Testis (tissue), 2 donors: ENCODE measurements at regions not wholly inside any gene's neighbourhood (a gene's known extent, or its start where the extent isn't known, plus 50 kb on each side); places are given as distances from the start of the nearest gene placed in this dataset.

Source experiments
- DNase-seq: peaks from one replicate; pipeline ENCODE4 v3.0.0-alpha.2; 2019
- H3K27ac ChIP-seq, 2 donors: fragments of 200-600 bp; sonication (generic); one replicate each; pipeline ENCODE4 v1.5.1; 2019
- H3K27me3 ChIP-seq: fragments of 200-600 bp; sonication (generic); one replicate; pipeline ENCODE4 v1.5.1; 2019
- H3K36me3 ChIP-seq: fragments of 200-600 bp; sonication (generic); one replicate; pipeline ENCODE4 v1.5.1; 2017; ENCODE audit warnings: low read depth; ENCODE audit errors: missing control alignments
- H3K4me1 ChIP-seq: fragments of 200-600 bp; sonication (generic); one replicate; pipeline ENCODE4 v1.5.1; 2019
- H3K4me3 ChIP-seq, 2 donors: fragments of 200-600 bp; sonication (generic); one replicate each; pipeline ENCODE4 v1.5.1; 2017 to 2019
- H3K9me3 ChIP-seq: fragments of 200-600 bp; sonication (generic); one replicate; pipeline ENCODE4 v1.5.1; 2017
- CTCF ChIP-seq, 3 experiments: fragments of 450-650 bp in 2 of 3; fragments of 200-600 bp in 1 of 3; sonication (generic) in 1 of 3; IDR thresholded peaks; one replicate each; pipeline ENCODE4 v1.5.1; 2016 to 2019; ENCODE audit warnings: antibody characterized with exemption in 3 of 3, mild to moderate bottlenecking in 2 of 3, moderate library complexity in 1 of 3
- POLR2A ChIP-seq: fragments of 450-650 bp; IDR thresholded peaks from one replicate; pipeline ENCODE4 v1.6.1; 2017; ENCODE audit warnings: antibody characterized with exemption, mild to moderate bottlenecking, moderate library complexity
- WGBS, 2 donors: methylation state at CpG; one replicate each; pipeline ENCODE4 v1.1.5; 2018; 5-methylcytosine and 5-hydroxymethylcytosine counted together
- intact Hi-C: fragments of 100-400 bp; cut with DNase I; formaldehyde crosslinking; loops from one replicate; pipeline ENCODE4 v1.15.1; 2023; ENCODE audit warnings: low total_unique reads

GRCh38 chr1:112788054-112788453 lies 72.9 kb upstream of the PPM1J start:
- TF ChIP-seq CTCF (IDR thresholded peaks at IDR 0.05): no peak
- TF ChIP-seq POLR2A: no peak
- no peak for DNase-seq
- Histone ChIP-seq H3K9me3 (no peaks in the 10 kb centered on the region), H3K4me1 (no peaks in the 10 kb centered on the region), H3K27me3 (no peaks in the 10 kb centered on the region), H3K4me3 (no peak overlapping the region), H3K36me3 (no peaks in the 10 kb centered on the region), H3K27ac (no peak overlapping the region)
- WGBS, 2 donors: 84 to 90% methylated on average over 2 of the region's 2 CpGs
- intact Hi-C loops: no loop called here

- DNase-seq: no peak
- Histone ChIP-seq H3K36me3 (no peaks in the 10 kb centered on the region), H3K4me3 (no peak overlapping the region), H3K9me3 (no peaks in the 10 kb centered on the region), H3K27me3 (no peaks in the 10 kb centered on the region), H3K27ac (no peak overlapping the region), H3K4me1 (no peaks in the 10 kb centered on the region)
- intact Hi-C loops: no loop called here
- TF ChIP-seq POLR2A: no peak
- TF ChIP-seq CTCF (IDR thresholded peaks at IDR 0.05): no peak
These were observed 67.9 kb upstream of the PPM1J start for GRCh38 chr1:112783059-112783458.

GRCh38 chr1:112779665-112780526 lies 64.8 kb upstream of the PPM1J start:
- WGBS, 2 donors: 67 to 79% methylated on average over 12 of the region's 12 CpGs
- no peak for DNase-seq
- Histone ChIP-seq H3K27me3 (no peaks in the 10 kb centered on the region), H3K4me1 (no peaks in the 10 kb centered on the region), H3K36me3 (no peaks in the 10 kb centered on the region), H3K27ac (no peak overlapping the region), H3K9me3 (no peaks in the 10 kb centered on the region), H3K4me3 (no peak overlapping the region)
- intact Hi-C loops: no loop called here
- no peak for TF ChIP-seq POLR2A
- no peak for TF ChIP-seq CTCF (IDR thresholded peaks at IDR 0.05)

- TF ChIP-seq CTCF (IDR thresholded peaks at IDR 0.05) (no peak), POLR2A (no peak)
- Histone ChIP-seq H3K36me3 (no peaks in the 10 kb centered on the region), H3K27ac (no peak overlapping the region), H3K4me3 (no peak overlapping the region), H3K4me1 (no peaks in the 10 kb centered on the region), H3K27me3 (no peaks in the 10 kb centered on the region), H3K9me3 (no peaks in the 10 kb centered on the region)
- intact Hi-C loops: no loop called here
- WGBS, 2 donors: 69 to 72% methylated on average over 1 of the region's 1 CpG
- no peak for DNase-seq
These were observed 63.0 kb upstream of the PPM1J start for GRCh38 chr1:112778137-112778536.

- no peak overlapping the region for H3K4me3 ChIP-seq
- no peak for DNase-seq
- H3K27me3 ChIP-seq: no peaks in the 10 kb centered on the region
- H3K4me1 ChIP-seq: no peaks in the 10 kb centered on the region
- no peaks in the 10 kb centered on the region for H3K36me3 ChIP-seq
- TF ChIP-seq CTCF (IDR thresholded peaks at IDR 0.05): no peak
- 78% methylated on average over 3 of the region's 3 CpGs for WGBS, 2 donors
- intact Hi-C loops: no loop called here
- no peak overlapping the region for H3K27ac ChIP-seq
- no peaks in the 10 kb centered on the region for H3K9me3 ChIP-seq
These were observed 61.6 kb upstream of the PPM1J start for GRCh38 chr1:112776688-112777087.
